ENCODE measurements at regions not wholly inside any gene's neighbourhood (a gene's known extent, or its start where the extent isn't known, plus 50 kb on each side); places are given as distances from the start of the nearest gene placed in this dataset.
A peak's percentile ranks its signal among the peaks of the same experiment; 100 is the strongest.

DNA sequence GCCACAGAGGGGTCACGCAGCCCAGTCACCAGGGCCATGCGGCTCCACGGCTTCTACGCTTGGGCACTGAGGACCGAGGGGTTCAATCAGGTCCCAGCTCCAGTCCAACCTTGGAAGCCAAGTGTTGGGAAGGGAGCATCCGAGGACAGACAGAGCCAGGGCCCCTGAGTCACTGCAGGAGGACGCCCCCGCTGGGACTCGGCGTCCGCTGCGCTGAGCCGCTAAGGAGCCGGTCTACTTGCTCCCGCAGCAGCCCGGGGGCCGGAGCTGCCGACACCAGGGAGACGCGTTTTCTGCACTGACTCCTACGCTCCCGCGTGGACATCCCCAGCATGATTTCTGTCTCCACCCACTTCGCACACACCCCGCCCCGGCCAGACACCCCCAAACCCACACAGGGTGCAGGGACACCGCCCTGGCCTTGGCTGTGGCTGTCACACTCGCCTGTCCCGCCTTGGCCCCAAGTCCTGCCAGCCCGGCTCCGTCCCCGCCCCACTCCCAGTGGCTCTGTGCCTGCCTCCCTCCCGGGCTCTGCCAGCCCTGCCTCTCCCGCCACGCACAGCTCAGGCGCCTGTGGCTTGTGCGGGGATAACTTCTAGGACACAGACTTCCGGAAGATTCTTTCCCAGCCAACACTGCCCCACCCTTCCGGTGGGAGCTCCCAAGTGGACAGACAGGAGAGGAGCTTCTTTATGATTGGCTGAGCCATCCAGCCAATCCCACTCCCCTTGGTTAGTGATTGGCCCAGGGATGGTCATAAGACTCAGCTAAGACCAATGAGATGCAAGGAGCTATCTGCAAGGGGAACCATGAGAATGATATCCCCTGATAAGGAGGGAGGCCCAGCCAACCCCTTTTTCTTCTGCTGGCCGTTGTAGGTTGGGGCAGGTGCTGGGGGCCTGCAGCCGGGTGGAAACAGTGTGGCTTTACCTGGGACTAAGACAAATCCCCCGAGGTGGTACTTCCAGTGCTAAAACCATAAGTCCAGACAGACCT, 118.9 kb upstream of the SFSWAP start (continued):
- TF ChIP-seq, protein P1, sequence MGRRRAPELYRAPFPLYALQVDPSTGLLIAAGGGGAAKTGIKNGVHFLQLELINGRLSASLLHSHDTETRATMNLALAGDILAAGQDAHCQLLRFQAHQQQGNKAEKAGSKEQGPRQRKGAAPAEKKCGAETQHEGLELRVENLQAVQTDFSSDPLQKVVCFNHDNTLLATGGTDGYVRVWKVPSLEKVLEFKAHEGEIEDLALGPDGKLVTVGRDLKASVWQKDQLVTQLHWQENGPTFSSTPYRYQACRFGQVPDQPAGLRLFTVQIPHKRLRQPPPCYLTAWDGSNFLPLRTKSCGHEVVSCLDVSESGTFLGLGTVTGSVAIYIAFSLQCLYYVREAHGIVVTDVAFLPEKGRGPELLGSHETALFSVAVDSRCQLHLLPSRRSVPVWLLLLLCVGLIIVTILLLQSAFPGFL (CRISPR knock-in tag; IDR thresholded peaks at IDR 0.05), result no peak
- TF ChIP-seq POLR3G (IDR thresholded peaks at IDR 0.05; ENCODE audit: extremely low read depth, insufficient read length, insufficient replicate concordance) (no peak), ZNF274 (IDR thresholded peaks at IDR 0.05; ENCODE audit: borderline replicate concordance, low read depth, low read length) (no peak), ZFP30 (CRISPR knock-in tag; IDR thresholded peaks at IDR 0.05; ENCODE audit: borderline replicate concordance) (no peak), KDM5B (IDR thresholded peaks at IDR 0.05; ENCODE audit: insufficient replicate concordance, low read depth, low read length) (no peak), HEY1 (CRISPR knock-in tag; IDR thresholded peaks at IDR 0.05; ENCODE audit: borderline replicate concordance) (no peak), SLC30A9 (CRISPR knock-in tag; IDR thresholded peaks at IDR 0.05) (no peak), JUND (IDR thresholded peaks at IDR 0.05; ENCODE audit: borderline replicate concordance, low read depth, low read length) (no peak), JUND (tag; IDR thresholded peaks at IDR 0.05; ENCODE audit: borderline replicate concordance, low read depth, low read length) (no peak), CHCHD3 (CRISPR knock-in tag; IDR thresholded peaks at IDR 0.05) (no peak), ZNF24 (IDR thresholded peaks at IDR 0.05) (no peak), ELF4 (CRISPR knock-in tag; IDR thresholded peaks at IDR 0.05) (0 out of 2 replicates have a peak, but pooled peaks have one; percentile 43), TEAD4 (IDR thresholded peaks at IDR 0.05; ENCODE audit: low read length) (no peak), TEAD4 (CRISPR knock-in tag; IDR thresholded peaks at IDR 0.05; ENCODE audit: borderline replicate concordance) (no peak), E2F5 (CRISPR knock-in tag; IDR thresholded peaks at IDR 0.05) (no peak), PYGO2 (tag; IDR thresholded peaks at IDR 0.05) (no peak), TCF3 (CRISPR knock-in tag; IDR thresholded peaks at IDR 0.05) (no peak), ZNF232 (CRISPR knock-in tag; IDR thresholded peaks at IDR 0.05) (no peak), ARID3A (IDR thresholded peaks at IDR 0.05; ENCODE audit: borderline replicate concordance, low read depth, low read length) (no peak), HMG20A (CRISPR knock-in tag; conservative IDR thresholded peaks at IDR 0.05) (no peak)
- TF ChIP-seq, protein P2, sequence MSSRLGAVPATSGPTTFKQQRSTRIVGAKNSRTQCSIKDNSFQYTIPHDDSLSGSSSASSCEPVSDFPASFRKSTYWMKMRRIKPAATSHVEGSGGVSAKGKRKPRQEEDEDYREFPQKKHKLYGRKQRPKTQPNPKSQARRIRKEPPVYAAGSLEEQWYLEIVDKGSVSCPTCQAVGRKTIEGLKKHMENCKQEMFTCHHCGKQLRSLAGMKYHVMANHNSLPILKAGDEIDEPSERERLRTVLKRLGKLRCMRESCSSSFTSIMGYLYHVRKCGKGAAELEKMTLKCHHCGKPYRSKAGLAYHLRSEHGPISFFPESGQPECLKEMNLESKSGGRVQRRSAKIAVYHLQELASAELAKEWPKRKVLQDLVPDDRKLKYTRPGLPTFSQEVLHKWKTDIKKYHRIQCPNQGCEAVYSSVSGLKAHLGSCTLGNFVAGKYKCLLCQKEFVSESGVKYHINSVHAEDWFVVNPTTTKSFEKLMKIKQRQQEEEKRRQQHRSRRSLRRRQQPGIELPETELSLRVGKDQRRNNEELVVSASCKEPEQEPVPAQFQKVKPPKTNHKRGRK (tag; IDR thresholded peaks at IDR 0.05), result no peak
- TF ChIP-seq, protein P3, sequence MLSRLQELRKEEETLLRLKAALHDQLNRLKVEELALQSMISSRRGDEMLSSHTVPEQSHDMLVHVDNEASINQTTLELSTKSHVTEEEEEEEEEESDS (CRISPR knock-in tag; IDR thresholded peaks at IDR 0.05), result no peak
